ENCODE measurements at regions not wholly inside any gene's neighbourhood (a gene's known extent, or its start where the extent isn't known, plus 50 kb on each side); places are given as distances from the start of the nearest gene placed in this dataset.
A peak's percentile ranks its signal among the peaks of the same experiment; 100 is the strongest.

DNA sequence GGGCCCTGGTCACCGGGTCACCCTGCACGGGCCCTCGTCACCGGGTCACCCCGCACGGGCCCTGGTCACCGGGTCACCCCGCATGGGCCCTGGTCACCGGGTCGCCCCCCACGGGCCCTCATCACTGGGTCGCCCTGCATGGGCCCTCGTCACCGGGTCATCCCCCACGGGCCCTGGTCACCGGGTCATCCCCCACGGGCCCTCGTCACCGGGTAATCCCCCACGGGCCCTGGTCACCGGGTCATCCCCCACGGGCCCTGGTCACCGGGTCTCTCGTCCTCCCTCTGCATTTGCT, 77.6 kb downstream of the RIPK4 start:
- no peak for DNase-seq

- no peak for DNase-seq
These were observed 79.2 kb downstream of the RIPK4 start for GRCh38 chr21:41687633-41688032.

DNA sequence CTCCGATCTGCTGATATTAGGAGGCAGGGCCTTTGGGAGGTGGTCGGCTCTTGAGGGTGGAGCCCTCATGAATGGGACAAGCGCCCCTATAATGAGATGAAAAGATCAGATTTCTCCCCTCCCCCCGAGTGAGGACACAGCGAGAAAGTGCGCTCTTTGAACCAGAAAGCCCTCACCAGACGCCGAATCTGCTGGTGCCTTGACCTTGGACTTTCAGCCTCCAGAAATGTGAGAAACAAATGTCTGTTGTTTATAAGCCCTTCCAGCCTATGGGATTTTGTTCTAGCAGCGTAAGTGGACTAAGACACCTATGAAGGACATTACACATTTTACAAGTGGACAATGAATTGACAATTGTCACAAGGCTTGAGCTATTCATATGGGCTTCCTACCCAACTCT, 80.2 kb downstream of the RIPK4 start:
- no peak for DNase-seq

DNA sequence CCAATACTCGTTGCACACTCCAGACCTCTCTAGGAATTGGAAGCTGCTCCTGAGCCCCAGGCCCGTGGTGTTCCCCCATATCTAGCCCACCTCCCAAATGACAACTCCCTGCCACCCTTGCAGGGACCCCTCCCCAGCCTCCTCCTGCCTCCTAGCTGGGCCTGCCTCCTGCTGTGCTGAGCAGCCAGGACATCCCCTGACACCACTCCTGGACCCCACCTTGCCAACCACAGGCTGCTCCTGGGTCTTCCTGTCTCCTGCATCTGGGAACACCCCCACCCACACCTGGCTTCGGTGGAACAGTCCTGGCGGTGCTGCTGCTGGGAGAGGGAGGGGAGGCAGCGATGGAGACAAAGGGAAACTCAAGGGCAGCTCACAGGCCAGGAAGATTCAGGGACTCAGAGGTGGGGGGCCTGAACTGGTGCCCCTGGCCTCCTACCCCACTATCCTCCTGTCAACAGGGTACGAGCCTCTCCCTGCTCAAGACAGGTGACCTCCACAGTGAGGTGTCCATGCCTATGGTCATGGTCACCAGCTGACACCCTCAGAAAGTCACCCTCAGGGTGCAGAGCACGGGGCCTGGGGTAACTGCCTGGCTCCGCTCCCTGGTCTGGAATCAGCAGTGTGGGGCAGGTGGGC, 81.2 kb downstream of the RIPK4 start:
- no peak for DNase-seq

- DNase-seq = no peak
These were observed 82.2 kb downstream of the RIPK4 start for GRCh38 chr21:41684381-41685245.

- no peak for DNase-seq
These were observed 83.0 kb downstream of the RIPK4 start for GRCh38 chr21:41683815-41684214.

- DNase-seq = no peak
These were observed 84.1 kb downstream of the RIPK4 start for GRCh38 chr21:41682719-41683179.

DNA sequence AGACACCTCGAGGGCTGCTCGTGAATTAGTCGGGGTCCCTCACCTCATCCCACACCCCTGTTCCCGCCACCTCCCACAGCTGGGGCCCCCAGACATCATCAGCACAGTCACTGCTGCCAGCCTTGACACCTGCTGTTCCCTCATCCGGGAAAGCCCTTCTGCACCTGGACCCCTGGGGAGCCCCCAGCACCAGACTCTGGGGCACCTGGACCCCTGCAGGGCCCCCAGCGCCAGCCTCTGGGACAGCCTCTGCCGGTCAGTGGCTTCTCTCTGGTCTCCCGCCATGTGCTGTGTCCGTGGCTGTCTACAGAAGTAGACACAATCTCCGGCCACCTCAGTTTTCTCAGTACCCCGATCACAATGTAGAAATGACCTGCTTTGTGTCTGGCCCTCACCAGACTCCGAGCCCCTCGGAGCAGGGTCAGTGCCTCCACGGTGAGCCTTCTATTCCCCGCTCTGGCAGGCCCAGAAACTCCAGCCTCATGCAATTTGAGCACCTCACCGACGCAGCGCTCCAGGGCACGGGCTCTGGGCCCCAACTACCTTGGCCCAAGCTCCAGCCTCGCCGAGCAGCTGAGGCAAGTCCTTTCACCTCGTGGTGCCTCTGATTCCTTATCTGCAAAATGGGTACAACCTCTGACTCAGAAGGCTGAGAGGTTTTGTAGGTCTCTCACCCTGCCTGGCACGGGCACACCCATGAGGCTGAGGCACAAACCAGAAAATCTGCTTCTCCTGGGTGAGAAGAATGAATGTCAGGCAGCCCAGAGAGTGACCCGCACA, 84.7 kb downstream of the RIPK4 start:
- no peak for DNase-seq

DNA sequence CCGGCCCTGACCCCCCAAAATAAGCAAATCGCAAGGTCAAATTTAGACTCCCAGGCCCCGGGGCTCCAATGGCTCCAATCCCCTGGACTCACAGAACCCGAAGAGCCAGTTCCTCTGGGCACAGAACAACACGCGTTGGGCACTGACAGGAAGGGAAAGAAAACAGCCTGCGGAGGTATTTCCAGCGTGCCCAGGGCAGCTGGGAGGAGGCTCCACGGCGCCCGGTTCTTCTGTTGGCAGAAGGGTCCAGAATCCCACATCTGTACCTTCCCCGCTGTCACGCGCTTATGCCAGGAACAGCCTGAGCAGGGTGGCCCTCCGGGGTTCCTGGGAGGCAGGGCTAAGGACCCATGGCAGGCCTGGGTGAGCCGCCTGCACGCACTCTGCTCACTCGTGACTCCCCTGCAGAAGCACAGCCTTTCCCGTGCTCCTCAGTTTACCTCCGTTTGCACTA, 85.5 kb downstream of the RIPK4 start:
- peak; percentile 69 for DNase-seq

DNA sequence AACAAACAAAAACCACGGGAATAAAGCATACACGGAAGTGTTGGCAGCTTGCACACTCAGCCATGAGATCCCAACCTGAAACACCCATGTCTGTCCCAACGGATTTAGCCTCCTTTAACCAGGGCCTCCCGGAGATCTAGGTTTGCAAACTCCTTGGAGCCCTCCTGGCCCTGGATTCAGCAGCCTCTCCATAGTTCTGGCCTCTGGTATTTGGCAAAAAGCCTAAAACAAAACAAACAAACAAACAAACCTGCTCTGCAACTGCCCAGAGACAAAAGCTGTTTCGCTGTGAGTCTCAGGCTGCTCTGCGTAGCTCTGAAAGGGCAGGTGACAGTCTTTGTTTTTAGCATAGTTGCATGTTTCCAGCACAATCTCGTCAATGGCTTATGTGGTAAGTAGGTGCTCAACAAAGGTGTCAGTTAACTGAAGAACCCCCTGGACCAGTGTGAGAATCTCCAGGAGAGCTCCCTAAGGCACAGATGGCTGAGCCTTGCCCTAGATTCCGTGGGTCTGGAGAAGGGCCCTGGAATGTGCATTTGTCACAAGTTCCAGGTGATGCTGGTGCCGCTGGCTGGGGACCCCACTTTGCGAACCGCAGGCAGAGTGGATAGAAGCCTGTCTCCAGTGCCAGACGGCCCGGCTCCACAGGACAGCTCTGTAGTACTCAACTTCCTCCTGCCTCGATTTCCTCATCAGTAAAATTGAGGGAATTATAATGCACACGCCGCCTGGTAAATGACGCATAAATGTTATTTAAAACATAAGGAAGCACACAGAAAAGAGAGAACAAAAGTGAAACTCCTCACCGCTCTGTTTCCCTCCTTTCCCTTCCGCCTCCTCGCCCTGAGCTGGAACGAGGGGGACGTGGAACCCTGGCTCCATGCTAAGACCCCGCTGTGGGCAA, 86.2 kb downstream of the RIPK4 start:
- peak; percentile 86 for DNase-seq

- peak; percentile 98 for DNase-seq
These were observed 87.9 kb downstream of the RIPK4 start for GRCh38 chr21:41678924-41679318.

GRCh38 chr21:41678016-41678923, 88.6 kb downstream of the RIPK4 start:
- DNase-seq = peak; percentile 87

GRCh38 chr21:41677671-41678015, 89.2 kb downstream of the RIPK4 start:
- peak; percentile 61 for DNase-seq

GRCh38 chr21:41676198-41676597, 90.7 kb downstream of the RIPK4 start:
- DNase-seq = no peak

DNA sequence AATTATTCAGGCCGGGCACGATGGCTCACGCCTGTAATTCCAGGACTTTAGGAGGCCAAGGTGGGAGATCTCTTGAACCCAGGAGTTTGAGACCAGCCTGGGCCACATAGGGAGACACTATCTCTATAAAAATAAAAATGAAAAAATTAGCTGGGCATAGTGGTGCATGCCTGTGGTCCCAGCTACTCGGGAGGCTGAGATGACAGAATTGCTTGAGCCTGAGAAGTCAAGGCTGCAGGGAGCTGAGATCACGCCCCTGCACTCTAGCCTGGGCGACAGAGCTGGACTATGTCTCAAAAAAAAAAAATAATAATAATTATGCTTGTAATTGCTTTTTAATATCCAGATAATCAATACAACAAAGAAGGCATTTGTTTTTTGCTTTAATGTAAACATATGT, 91.3 kb downstream of the RIPK4 start:
- DNase-seq = no peak

GRCh38 chr21:41674402-41674801, 92.5 kb downstream of the RIPK4 start:
- no peak for DNase-seq

DNA sequence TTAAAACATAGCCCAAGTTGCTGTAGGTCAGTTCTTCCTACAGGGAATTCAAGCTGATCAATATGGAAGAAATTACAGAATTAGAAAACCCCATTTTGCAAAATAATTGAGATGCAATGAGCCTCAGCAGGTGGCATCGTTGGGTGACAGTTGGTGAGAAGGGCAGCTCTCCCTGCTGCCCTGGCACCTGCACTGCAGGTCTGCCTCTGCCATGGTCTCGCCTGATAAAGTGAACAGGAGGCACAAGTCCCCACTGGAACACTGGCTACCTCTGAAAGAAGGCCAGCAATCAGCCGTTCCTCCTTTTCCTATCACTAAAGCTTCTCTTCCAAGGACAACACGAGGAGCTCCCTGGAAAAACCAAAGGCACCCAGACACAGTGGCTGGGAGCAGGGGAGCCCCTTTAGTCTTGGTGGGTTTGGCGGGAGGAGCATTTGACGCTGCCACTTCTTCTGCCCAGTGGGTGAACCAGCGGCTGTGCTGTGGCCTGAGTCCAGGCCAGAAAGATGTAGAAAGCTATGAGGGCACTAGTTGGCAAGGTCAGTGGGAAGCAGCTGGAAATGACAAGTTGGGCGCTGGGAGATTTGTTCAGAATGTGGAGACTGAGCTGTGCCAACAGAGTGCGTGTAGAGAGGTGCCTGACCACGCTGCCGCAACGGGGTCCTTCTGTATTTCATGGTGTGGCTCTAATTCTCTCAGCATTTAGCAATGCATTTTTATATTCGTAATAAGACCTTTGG, 93.1 kb downstream of the RIPK4 start:
- DNase-seq = peak; percentile 9

DNA sequence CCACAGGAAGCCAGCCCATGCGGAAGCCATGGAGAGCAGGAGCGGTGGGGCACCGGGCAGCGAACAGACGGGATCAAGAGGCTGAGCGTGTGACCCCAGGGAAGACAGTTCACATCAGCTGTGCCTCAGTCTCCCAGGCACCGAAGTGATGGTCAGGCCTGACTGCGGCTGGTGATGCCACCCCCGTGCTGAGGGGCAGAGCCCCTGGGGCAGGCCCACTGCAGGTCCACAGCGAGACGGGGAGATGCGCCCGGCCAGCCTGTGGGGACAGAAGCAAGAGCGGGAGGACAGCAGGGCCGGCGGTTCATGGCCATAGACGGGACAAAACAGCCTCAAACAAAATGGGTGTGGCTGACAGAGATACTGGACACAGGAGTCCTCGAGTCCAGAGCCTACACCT, 93.8 kb downstream of the RIPK4 start:
- DNase-seq = no peak

GRCh38 chr21:41672543-41672915, 94.3 kb downstream of the RIPK4 start:
- no peak for DNase-seq

DNA sequence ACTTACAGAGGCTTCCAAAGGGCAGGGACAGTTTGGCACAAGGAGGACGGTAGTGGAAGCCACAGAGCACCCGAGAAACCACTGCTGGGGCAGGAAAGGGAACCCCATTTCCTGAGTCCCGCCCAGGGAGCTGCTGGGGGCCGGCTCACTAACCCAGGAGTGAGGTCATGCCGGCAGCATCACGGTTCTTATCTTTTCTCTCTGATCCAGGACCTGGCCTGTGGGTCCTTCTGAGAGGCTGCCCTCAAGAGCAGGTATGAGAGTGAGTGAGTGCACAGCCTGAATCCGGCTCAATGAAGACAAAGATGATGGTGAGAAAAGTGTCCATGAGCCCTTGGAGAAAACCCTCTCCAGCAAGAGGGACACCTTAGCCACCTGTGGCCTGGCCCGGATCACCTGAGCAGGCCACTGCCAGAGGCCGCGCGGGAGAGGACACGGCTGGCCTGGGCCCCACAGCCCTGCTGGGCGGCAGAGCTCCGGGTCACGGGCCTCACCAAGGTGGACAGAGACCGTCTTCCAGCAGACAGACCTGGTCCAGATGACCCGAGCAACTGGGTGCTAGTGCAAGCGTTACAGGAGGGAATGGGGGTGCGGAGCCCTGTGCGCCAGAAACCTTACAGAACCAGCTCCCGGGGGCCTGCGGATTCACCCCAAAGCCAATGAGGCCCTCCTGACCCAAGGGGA, 94.9 kb downstream of the RIPK4 start:
- DNase-seq = peak; percentile 7
